GM23338 (cell line): ENCODE measurements at regions not wholly inside any gene's neighbourhood (a gene's known extent, or its start where the extent isn't known, plus 50 kb on each side); places are given as distances from the start of the nearest gene placed in this dataset.

Experiments used
- ATAC-seq: fragments of 200-7000 bp; cut with Tn5 transposase; 3 replicates; pipeline ENCODE4 v1.9.1; 2020
- DNase-seq: peaks from one replicate; pipeline ENCODE4 v3.0.0-alpha.2; 2015; ENCODE audit warnings: low spot score
- H2AFZ ChIP-seq: fragments of 200-600 bp; sonication (generic); 2 replicates; pipeline ENCODE4 v1.8.0; 2016; ENCODE audit warnings: antibody characterized with exemption, mild to moderate bottlenecking, moderate library complexity
- H3F3A ChIP-seq: fragments of 200-600 bp; sonication (generic); replicated peaks from 2 replicates; pipeline ENCODE4 v1.8.0; 2017; ENCODE audit warnings: antibody characterized with exemption, mixed run types, low read depth
- H3K27ac ChIP-seq: fragments of 200-600 bp; sonication (generic); 2 replicates; pipeline ENCODE4 v1.6.1; 2016; ENCODE audit warnings: low read depth
- H3K27me3 ChIP-seq: fragments of 200-600 bp; sonication (generic); 2 replicates; pipeline ENCODE4 v1.8.0; 2016; ENCODE audit warnings: mild to moderate bottlenecking, mixed run types, moderate library complexity; ENCODE audit not compliant: insufficient read depth
- H3K36me3 ChIP-seq: fragments of 200-600 bp; sonication (generic); 2 replicates; pipeline ENCODE4 v1.8.0; 2016; ENCODE audit warnings: mild to moderate bottlenecking; ENCODE audit not compliant: insufficient read depth
- H3K4me1 ChIP-seq: fragments of 200-600 bp; sonication (generic); 2 replicates; pipeline ENCODE4 v1.8.0; 2016; ENCODE audit warnings: mild to moderate bottlenecking, moderate library complexity; ENCODE audit not compliant: insufficient read depth
- H3K4me2 ChIP-seq: fragments of 200-600 bp; sonication (generic); 2 replicates; pipeline ENCODE4 v1.7.1; 2017; ENCODE audit warnings: mixed run types
- H3K4me3 ChIP-seq: fragments of 200-600 bp; sonication (generic); 2 replicates; pipeline ENCODE4 v1.6.1; 2016; ENCODE audit warnings: mixed run types
- H3K79me2 ChIP-seq: fragments of 200-600 bp; sonication (generic); replicated peaks from 2 replicates; pipeline ENCODE4 v1.8.0; 2017; ENCODE audit warnings: mild to moderate bottlenecking; ENCODE audit not compliant: insufficient read depth
- H3K9me2 ChIP-seq: fragments of 200-600 bp; sonication (generic); 2 replicates; pipeline ENCODE4 v1.8.0; 2017; ENCODE audit not compliant: insufficient read depth
- H4K20me1 ChIP-seq: fragments of 200-600 bp; sonication (generic); replicated peaks from 2 replicates; pipeline ENCODE4 v1.8.0; 2017; ENCODE audit warnings: mild to moderate bottlenecking; ENCODE audit not compliant: insufficient read depth
- H3K27ac Mint-ChIP-seq: 2 replicates; pipeline ENCODE4 v1.8.0; 2020; ENCODE audit warnings: inconsistent platforms, mild to moderate bottlenecking, moderate library complexity, mixed read lengths
- H3K27me3 Mint-ChIP-seq: 3 replicates; pipeline ENCODE4 v1.8.0; 2022; ENCODE audit warnings: low read depth, mild to moderate bottlenecking, moderate library complexity, mixed read lengths, inconsistent platforms; ENCODE audit not compliant: insufficient read depth, poor library complexity
- H3K36me3 Mint-ChIP-seq: 3 replicates; pipeline ENCODE4 v1.8.0; 2021; ENCODE audit warnings: low read depth, mild to moderate bottlenecking, inconsistent platforms, moderate library complexity, mixed read lengths
- H3K4me1 Mint-ChIP-seq: 3 replicates; pipeline ENCODE4 v1.8.0; 2020; ENCODE audit warnings: mild to moderate bottlenecking, inconsistent platforms, mixed read lengths
- H3K4me3 Mint-ChIP-seq: 3 replicates; pipeline ENCODE4 v1.8.0; 2021; ENCODE audit warnings: moderate library complexity, mild to moderate bottlenecking, inconsistent platforms, mixed read lengths
- H3K9me3 Mint-ChIP-seq: 3 replicates; pipeline ENCODE4 v1.8.0; 2020; ENCODE audit warnings: moderate library complexity, mild to moderate bottlenecking, inconsistent platforms, mixed read lengths
- CREB1 ChIP-seq: fragments of 250-450 bp; sonication (Bioruptor Pico); IDR thresholded peaks from 2 replicates; pipeline ENCODE4 v1.5.0; 2020; ENCODE audit warnings: low read depth, mild to moderate bottlenecking, moderate library complexity
- EZH2 ChIP-seq: fragments of 200-600 bp; sonication (generic); IDR thresholded peaks from one replicate; pipeline ENCODE4 v1.8.0; 2017; ENCODE audit warnings: antibody characterized with exemption, mild to moderate bottlenecking, low read depth; ENCODE audit not compliant: unreplicated experiment
- EZH2phosphoT487 ChIP-seq: fragments of 200-600 bp; sonication (generic); IDR thresholded peaks from one replicate; pipeline ENCODE4 v1.8.1; 2018; ENCODE audit warnings: antibody characterized with exemption; ENCODE audit not compliant: unreplicated experiment
- JUNB ChIP-seq: IDR thresholded peaks from one replicate; pipeline ENCODE4 v1.6.1; 2016; ENCODE audit warnings: antibody characterized with exemption; ENCODE audit not compliant: unreplicated experiment
- NANOG ChIP-seq: IDR thresholded peaks from 2 replicates; pipeline ENCODE4 v1.6.1; 2016; ENCODE audit warnings: antibody characterized with exemption, borderline replicate concordance
- POLR2AphosphoS5 ChIP-seq: IDR thresholded peaks from 2 replicates; pipeline ENCODE4 v1.6.1; 2016; ENCODE audit warnings: antibody characterized with exemption, low read depth
- STAT1 ChIP-seq: IDR thresholded peaks from one replicate; pipeline ENCODE4 v1.6.1; 2016; ENCODE audit warnings: antibody characterized with exemption; ENCODE audit not compliant: unreplicated experiment
- ZNF331 ChIP-seq: fragments of 250-450 bp; sonication (Bioruptor Pico); IDR thresholded peaks from 2 replicates; pipeline ENCODE4 v1.5.0; 2020; ENCODE audit warnings: low read depth, mild to moderate bottlenecking, moderate library complexity
- TF ChIP-seq, protein P1 (sequence below): IDR thresholded peaks from one replicate; pipeline ENCODE4 v1.6.1; 2018; ENCODE audit warnings: antibody characterized with exemption; ENCODE audit not compliant: unreplicated experiment
- TF ChIP-seq, protein P2 (sequence below), 2 experiments: fragments of 200-600 bp in 1 of 2; sonication (generic) in 1 of 2; conservative IDR thresholded peaks; 2 replicates each; pipeline versions ENCODE4 v1.5.1 to v1.6.1; 2016 to 2017; ENCODE audit warnings: antibody characterized with exemption in 2 of 2, low read depth in 2 of 2, mild to moderate bottlenecking in 2 of 2, moderate library complexity in 1 of 2

DNA sequence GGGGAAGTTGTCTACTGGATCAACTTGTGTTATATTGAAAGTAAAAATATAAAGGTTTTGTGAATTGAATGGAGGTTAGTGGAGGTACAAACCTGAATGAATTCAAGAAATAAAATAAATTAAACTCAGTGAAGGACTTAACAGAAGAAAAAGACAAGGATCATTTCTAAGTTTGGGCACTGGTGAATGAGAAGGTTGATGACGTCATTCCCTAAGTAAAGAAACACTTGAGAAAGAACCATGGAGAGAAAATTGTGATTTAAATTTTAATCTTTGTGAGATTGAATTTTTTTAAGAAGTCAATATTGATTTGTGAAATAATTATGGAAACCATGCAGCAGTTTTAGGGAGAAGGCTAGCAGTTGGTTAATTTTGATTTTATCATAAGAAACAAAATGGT, 900.3 kb upstream of the TYRP1 start (continued):
- TF ChIP-seq, protein P1, sequence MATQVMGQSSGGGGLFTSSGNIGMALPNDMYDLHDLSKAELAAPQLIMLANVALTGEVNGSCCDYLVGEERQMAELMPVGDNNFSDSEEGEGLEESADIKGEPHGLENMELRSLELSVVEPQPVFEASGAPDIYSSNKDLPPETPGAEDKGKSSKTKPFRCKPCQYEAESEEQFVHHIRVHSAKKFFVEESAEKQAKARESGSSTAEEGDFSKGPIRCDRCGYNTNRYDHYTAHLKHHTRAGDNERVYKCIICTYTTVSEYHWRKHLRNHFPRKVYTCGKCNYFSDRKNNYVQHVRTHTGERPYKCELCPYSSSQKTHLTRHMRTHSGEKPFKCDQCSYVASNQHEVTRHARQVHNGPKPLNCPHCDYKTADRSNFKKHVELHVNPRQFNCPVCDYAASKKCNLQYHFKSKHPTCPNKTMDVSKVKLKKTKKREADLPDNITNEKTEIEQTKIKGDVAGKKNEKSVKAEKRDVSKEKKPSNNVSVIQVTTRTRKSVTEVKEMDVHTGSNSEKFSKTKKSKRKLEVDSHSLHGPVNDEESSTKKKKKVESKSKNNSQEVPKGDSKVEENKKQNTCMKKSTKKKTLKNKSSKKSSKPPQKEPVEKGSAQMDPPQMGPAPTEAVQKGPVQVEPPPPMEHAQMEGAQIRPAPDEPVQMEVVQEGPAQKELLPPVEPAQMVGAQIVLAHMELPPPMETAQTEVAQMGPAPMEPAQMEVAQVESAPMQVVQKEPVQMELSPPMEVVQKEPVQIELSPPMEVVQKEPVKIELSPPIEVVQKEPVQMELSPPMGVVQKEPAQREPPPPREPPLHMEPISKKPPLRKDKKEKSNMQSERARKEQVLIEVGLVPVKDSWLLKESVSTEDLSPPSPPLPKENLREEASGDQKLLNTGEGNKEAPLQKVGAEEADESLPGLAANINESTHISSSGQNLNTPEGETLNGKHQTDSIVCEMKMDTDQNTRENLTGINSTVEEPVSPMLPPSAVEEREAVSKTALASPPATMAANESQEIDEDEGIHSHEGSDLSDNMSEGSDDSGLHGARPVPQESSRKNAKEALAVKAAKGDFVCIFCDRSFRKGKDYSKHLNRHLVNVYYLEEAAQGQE: no peak
- TF ChIP-seq NANOG (no peak), EZH2phosphoT487 (no peak), ZNF331 (CRISPR knock-in tag) (no peak), STAT1 (no peak), POLR2AphosphoS5 (no peak), EZH2 (no peak)
- TF ChIP-seq, protein P2, sequence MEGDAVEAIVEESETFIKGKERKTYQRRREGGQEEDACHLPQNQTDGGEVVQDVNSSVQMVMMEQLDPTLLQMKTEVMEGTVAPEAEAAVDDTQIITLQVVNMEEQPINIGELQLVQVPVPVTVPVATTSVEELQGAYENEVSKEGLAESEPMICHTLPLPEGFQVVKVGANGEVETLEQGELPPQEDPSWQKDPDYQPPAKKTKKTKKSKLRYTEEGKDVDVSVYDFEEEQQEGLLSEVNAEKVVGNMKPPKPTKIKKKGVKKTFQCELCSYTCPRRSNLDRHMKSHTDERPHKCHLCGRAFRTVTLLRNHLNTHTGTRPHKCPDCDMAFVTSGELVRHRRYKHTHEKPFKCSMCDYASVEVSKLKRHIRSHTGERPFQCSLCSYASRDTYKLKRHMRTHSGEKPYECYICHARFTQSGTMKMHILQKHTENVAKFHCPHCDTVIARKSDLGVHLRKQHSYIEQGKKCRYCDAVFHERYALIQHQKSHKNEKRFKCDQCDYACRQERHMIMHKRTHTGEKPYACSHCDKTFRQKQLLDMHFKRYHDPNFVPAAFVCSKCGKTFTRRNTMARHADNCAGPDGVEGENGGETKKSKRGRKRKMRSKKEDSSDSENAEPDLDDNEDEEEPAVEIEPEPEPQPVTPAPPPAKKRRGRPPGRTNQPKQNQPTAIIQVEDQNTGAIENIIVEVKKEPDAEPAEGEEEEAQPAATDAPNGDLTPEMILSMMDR (conservative IDR thresholded peaks at IDR 0.05; ENCODE audit: low read depth in 2 of 2): no peak

DNA sequence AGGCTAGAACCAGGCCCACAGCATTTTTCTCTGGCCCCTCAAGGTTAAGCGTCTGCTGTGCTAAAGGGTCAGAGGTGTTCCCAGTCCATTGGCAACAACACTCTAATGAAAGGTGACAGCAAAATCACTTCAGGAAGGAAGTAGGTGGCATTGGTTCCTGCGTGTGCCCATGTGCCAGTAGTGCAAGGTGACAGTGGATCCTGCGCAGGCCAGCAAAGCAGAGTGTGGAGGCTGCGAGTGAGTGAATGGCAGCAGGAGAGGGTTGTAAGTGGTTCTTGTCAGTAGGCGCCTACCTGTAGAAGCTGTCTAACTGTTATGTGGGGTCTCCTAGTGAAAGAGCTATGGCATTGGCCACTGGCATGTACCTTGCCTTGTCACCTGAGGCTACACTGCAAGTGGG, 898.2 kb upstream of the TYRP1 start:
- no peaks in the 10 kb centered on the region for H4K20me1 ChIP-seq
- TF ChIP-seq, protein P1: no peak
- no peak for TF ChIP-seq CREB1 (CRISPR knock-in tag)
- TF ChIP-seq STAT1: no peak
- TF ChIP-seq EZH2phosphoT487: no peak
- no peak for TF ChIP-seq JUNB
- no peak overlapping the region for H3K4me3 ChIP-seq

More for the DNA sequence above, 898.2 kb upstream of the TYRP1 start:
- peaks cover 4% of the 10 kb centered on the region; the same call in 1 of the 2 replicates for H3K9me2 ChIP-seq
- H2AFZ ChIP-seq: no peak overlapping the region
- H3K27me3 ChIP-seq: no peaks in the 10 kb centered on the region
- DNase-seq (no peak), ATAC-seq (no peak)
- Mint-ChIP-seq H3K27me3 (no peaks in the 10 kb centered on the region), H3K9me3 (no peaks in the 10 kb centered on the region; the same call in 2 of the 3 replicates), H3K27ac (no peak overlapping the region), H3K4me1 (no peaks in the 10 kb centered on the region; the same call in 2 of the 3 replicates), H3K4me3 (no peak overlapping the region), H3K36me3 (no peaks in the 10 kb centered on the region)
- no peaks in the 10 kb centered on the region for H3K79me2 ChIP-seq
- H3K27ac ChIP-seq: no peak overlapping the region
- H3K36me3 ChIP-seq: no peaks in the 10 kb centered on the region
- no peaks in the 10 kb centered on the region for H3K4me1 ChIP-seq
- H3K4me2 ChIP-seq: no peak overlapping the region
- H3F3A ChIP-seq: no peaks in the 10 kb centered on the region
